LNCaP clone FGC (cell line): ENCODE measurements at regions not wholly inside any gene's neighbourhood (a gene's known extent, or its start where the extent isn't known, plus 50 kb on each side); places are given as distances from the start of the nearest gene placed in this dataset.
"Not testable (repeated sequence)": the region's sequence is repeated elsewhere in the genome, so short reads cannot be mapped to it uniquely, and the experiment has no call there.

Experiments used
- DNase-seq: peaks from one replicate; pipeline ENCODE4 v3.0.0-alpha.2; 2011; ENCODE audit warnings: low read depth
- H3K4me3 ChIP-seq: 2 replicates; pipeline ENCODE4 v1.5.1; 2011; ENCODE audit warnings: mild to moderate bottlenecking, low read depth, low read length, control low read depth
- TF ChIP-seq, protein P1 (sequence below): IDR thresholded peaks from 2 replicates; pipeline ENCODE4 v1.5.1; 2012; ENCODE audit warnings: mild to moderate bottlenecking; ENCODE audit not compliant: control insufficient read depth, insufficient read depth; ENCODE audit errors: extremely low read depth

- no peak overlapping the region for H3K4me3 ChIP-seq
- TF ChIP-seq, protein P1, sequence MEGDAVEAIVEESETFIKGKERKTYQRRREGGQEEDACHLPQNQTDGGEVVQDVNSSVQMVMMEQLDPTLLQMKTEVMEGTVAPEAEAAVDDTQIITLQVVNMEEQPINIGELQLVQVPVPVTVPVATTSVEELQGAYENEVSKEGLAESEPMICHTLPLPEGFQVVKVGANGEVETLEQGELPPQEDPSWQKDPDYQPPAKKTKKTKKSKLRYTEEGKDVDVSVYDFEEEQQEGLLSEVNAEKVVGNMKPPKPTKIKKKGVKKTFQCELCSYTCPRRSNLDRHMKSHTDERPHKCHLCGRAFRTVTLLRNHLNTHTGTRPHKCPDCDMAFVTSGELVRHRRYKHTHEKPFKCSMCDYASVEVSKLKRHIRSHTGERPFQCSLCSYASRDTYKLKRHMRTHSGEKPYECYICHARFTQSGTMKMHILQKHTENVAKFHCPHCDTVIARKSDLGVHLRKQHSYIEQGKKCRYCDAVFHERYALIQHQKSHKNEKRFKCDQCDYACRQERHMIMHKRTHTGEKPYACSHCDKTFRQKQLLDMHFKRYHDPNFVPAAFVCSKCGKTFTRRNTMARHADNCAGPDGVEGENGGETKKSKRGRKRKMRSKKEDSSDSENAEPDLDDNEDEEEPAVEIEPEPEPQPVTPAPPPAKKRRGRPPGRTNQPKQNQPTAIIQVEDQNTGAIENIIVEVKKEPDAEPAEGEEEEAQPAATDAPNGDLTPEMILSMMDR: no peak
- no peak for DNase-seq
Observed at GRCh38 chr2:234861841-234862735, 89.7 kb upstream of the SH3BP4 start.

- DNase-seq: not testable (repeated sequence)
Observed at GRCh38 chr2:234859330-234859872, 92.4 kb upstream of the SH3BP4 start.

DNA sequence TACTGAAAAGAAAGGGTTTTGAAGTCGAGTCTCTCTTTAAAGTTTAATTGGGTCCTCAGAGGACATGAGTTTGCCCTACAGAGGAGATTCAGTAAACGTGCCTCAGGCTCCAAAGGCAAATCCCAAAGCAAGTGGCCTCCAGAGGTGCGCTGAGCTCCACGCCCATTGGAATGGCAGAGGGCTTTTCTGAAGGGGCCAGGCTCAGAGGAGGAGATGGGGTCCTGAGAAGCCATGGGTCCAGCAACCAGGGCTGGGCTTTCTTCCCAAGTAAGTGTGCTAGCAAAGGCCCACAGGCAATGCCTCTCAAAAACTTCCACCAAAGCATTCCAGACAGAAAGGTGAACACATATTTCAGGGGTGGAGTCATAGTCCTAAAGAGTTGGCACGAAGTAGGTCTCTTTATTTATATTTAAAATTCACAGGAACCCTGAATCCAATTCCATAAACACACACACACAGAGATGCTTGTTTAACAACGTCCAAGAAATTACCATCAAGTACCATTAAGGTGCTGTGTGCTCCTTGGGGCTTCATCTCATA lies 93.0 kb upstream of the SH3BP4 start:
- H3K4me3 ChIP-seq: no peak overlapping the region
- TF ChIP-seq, protein P1: no peak
- DNase-seq: no peak

More at GRCh38 chr2:234859330-234859872, 92.4 kb upstream of the SH3BP4 start:
- not testable (repeated sequence) for H3K4me3 ChIP-seq

GRCh38 chr2:234858145-234858544 lies 93.7 kb upstream of the SH3BP4 start:
- H3K4me3 ChIP-seq: no peak overlapping the region
- TF ChIP-seq, protein P1: no peak
- DNase-seq: no peak

GRCh38 chr2:234853729-234854128 lies 98.1 kb upstream of the SH3BP4 start:
- DNase-seq: no peak
- TF ChIP-seq, protein P1: no peak
- H3K4me3 ChIP-seq: no peak overlapping the region

GRCh38 chr2:234852941-234853340 lies 98.9 kb upstream of the SH3BP4 start:
- no peak overlapping the region for H3K4me3 ChIP-seq
- no peak for DNase-seq
- TF ChIP-seq, protein P1: no peak

- no peak for DNase-seq
- no peak overlapping the region for H3K4me3 ChIP-seq
- TF ChIP-seq, protein P1: no peak
Observed at GRCh38 chr2:234852035-234852434, 99.8 kb upstream of the SH3BP4 start.
